ENCODE measurements at regions not wholly inside any gene's neighbourhood (a gene's known extent, or its start where the extent isn't known, plus 50 kb on each side); places are given as distances from the start of the nearest gene placed in this dataset.
"Not testable (repeated sequence)": the region's sequence is repeated elsewhere in the genome, so short reads cannot be mapped to it uniquely, and the experiment has no call there.

GRCh38 chr3:95860628-95861027 is 953.8 kb upstream of the EPHA6 start:
- TF ChIP-seq CTCF (IDR thresholded peaks at IDR 0.05; ENCODE audit: poor library complexity, severe bottlenecking); RAD21 (conservative IDR thresholded peaks at IDR 0.05): not testable (repeated sequence)
